ENCODE measurements at regions not wholly inside any gene's neighbourhood (a gene's known extent, or its start where the extent isn't known, plus 50 kb on each side); places are given as distances from the start of the nearest gene placed in this dataset.

- no peak overlapping the region for H3K4me3 Mint-ChIP-seq
- H3K4me1 Mint-ChIP-seq, result no peaks in the 10 kb centered on the region
These were observed 167.2 kb upstream of the WDR1 start for GRCh38 chr4:10283761-10284160.

GRCh38 chr4:10281996-10282395 lies 165.4 kb upstream of the WDR1 start:
- H3K4me1 Mint-ChIP-seq, result no peaks in the 10 kb centered on the region
- no peak for DNase-seq (ENCODE audit: low spot score in 2 of 2)
- H3K27ac Mint-ChIP-seq, result no peak overlapping the region
- no peaks in the 10 kb centered on the region for H3K9me3 Mint-ChIP-seq
- no peaks in the 10 kb centered on the region for H3K36me3 Mint-ChIP-seq
- H3K4me3 Mint-ChIP-seq, result no peak overlapping the region
- H3K27me3 Mint-ChIP-seq, result peaks cover 8% of the 10 kb centered on the region
- no peak for ATAC-seq (ENCODE audit: low read depth)

More at GRCh38 chr4:10283761-10284160, 167.2 kb upstream of the WDR1 start:
- H3K9me3 Mint-ChIP-seq, result no peaks in the 10 kb centered on the region
- H3K27ac Mint-ChIP-seq, result no peak overlapping the region
- no peak for ATAC-seq (ENCODE audit: low read depth)
- peaks cover 5% of the 10 kb centered on the region for H3K27me3 Mint-ChIP-seq
- H3K36me3 Mint-ChIP-seq, result no peaks in the 10 kb centered on the region
- DNase-seq (ENCODE audit: low spot score in 2 of 2), result no peak

- Mint-ChIP-seq H3K4me3 (no peak overlapping the region), H3K27me3 (peaks cover 9% of the 10 kb centered on the region), H3K36me3 (no peaks in the 10 kb centered on the region), H3K4me1 (no peaks in the 10 kb centered on the region), H3K9me3 (no peaks in the 10 kb centered on the region), H3K27ac (no peak overlapping the region)
- no peak for DNase-seq (ENCODE audit: low spot score in 2 of 2)
- no peak for ATAC-seq (ENCODE audit: low read depth)
These were observed 162.7 kb upstream of the WDR1 start for GRCh38 chr4:10279261-10279660.

- H3K36me3 Mint-ChIP-seq, result no peaks in the 10 kb centered on the region
- no peak for DNase-seq (ENCODE audit: low spot score in 2 of 2)
- H3K4me3 Mint-ChIP-seq, result no peak overlapping the region
- H3K27ac Mint-ChIP-seq, result no peak overlapping the region
- no peaks in the 10 kb centered on the region for H3K4me1 Mint-ChIP-seq
- H3K9me3 Mint-ChIP-seq, result no peaks in the 10 kb centered on the region
- ATAC-seq (ENCODE audit: low read depth), result no peak
- peaks cover 7% of the 10 kb centered on the region for H3K27me3 Mint-ChIP-seq
These were observed 161.5 kb upstream of the WDR1 start for GRCh38 chr4:10278071-10278470.

GRCh38 chr4:10276152-10276551 lies 159.6 kb upstream of the WDR1 start:
- no peak for ATAC-seq (ENCODE audit: low read depth)
- Mint-ChIP-seq H3K27ac (no peak overlapping the region), H3K36me3 (no peaks in the 10 kb centered on the region), H3K4me3 (no peak overlapping the region), H3K4me1 (no peaks in the 10 kb centered on the region), H3K9me3 (no peaks in the 10 kb centered on the region), H3K27me3 (peaks cover 8% of the 10 kb centered on the region)
- DNase-seq (ENCODE audit: low spot score in 2 of 2), result no peak

GRCh38 chr4:10275696-10276095 lies 159.1 kb upstream of the WDR1 start:
- Mint-ChIP-seq H3K4me3 (no peak overlapping the region), H3K4me1 (no peaks in the 10 kb centered on the region), H3K27me3 (peaks cover 8% of the 10 kb centered on the region), H3K27ac (no peak overlapping the region), H3K36me3 (no peaks in the 10 kb centered on the region), H3K9me3 (no peaks in the 10 kb centered on the region)
- ATAC-seq (ENCODE audit: low read depth), result no peak
- DNase-seq (ENCODE audit: low spot score in 2 of 2), result no peak

GRCh38 chr4:10273030-10273429 lies 156.4 kb upstream of the WDR1 start:
- Mint-ChIP-seq H3K36me3 (no peaks in the 10 kb centered on the region), H3K27me3 (peaks cover 7% of the 10 kb centered on the region), H3K9me3 (no peaks in the 10 kb centered on the region), H3K27ac (no peak overlapping the region), H3K4me1 (no peaks in the 10 kb centered on the region), H3K4me3 (no peak overlapping the region)
- DNase-seq (ENCODE audit: low spot score in 2 of 2), result no peak
- ATAC-seq (ENCODE audit: low read depth), result no peak

- Mint-ChIP-seq H3K4me1 (no peaks in the 10 kb centered on the region), H3K9me3 (no peaks in the 10 kb centered on the region), H3K36me3 (no peaks in the 10 kb centered on the region), H3K27ac (no peak overlapping the region), H3K4me3 (no peak overlapping the region), H3K27me3 (peaks cover 6% of the 10 kb centered on the region)
- ATAC-seq (ENCODE audit: low read depth), result no peak
- no peak for DNase-seq (ENCODE audit: low spot score in 2 of 2)
These were observed 155.9 kb upstream of the WDR1 start for GRCh38 chr4:10272511-10272910.

GRCh38 chr4:10267066-10267465 lies 150.5 kb upstream of the WDR1 start:
- no peak overlapping the region for H3K27ac Mint-ChIP-seq
- no peaks in the 10 kb centered on the region for H3K4me1 Mint-ChIP-seq
- no peaks in the 10 kb centered on the region for H3K36me3 Mint-ChIP-seq
- peaks cover 3% of the 10 kb centered on the region for H3K27me3 Mint-ChIP-seq
- no peak for DNase-seq (ENCODE audit: low spot score in 2 of 2)
- no peaks in the 10 kb centered on the region for H3K9me3 Mint-ChIP-seq
- H3K4me3 Mint-ChIP-seq, result no peak overlapping the region
- no peak for ATAC-seq (ENCODE audit: low read depth)

- H3K4me3 Mint-ChIP-seq, result no peak overlapping the region
- no peaks in the 10 kb centered on the region for H3K9me3 Mint-ChIP-seq
- DNase-seq (ENCODE audit: low spot score in 2 of 2) (no peak), ATAC-seq (ENCODE audit: low read depth) (no peak)
- H3K27ac Mint-ChIP-seq, result no peak overlapping the region
- H3K27me3 Mint-ChIP-seq, result peaks cover 8% of the 10 kb centered on the region
- no peaks in the 10 kb centered on the region for H3K36me3 Mint-ChIP-seq
- H3K4me1 Mint-ChIP-seq, result no peaks in the 10 kb centered on the region
These were observed 144.2 kb upstream of the WDR1 start for GRCh38 chr4:10260777-10261176.

- ATAC-seq (ENCODE audit: low read depth) (no peak), DNase-seq (ENCODE audit: low spot score in 2 of 2) (no peak)
- no peak overlapping the region for H3K27ac Mint-ChIP-seq
- no peaks in the 10 kb centered on the region for H3K9me3 Mint-ChIP-seq
- H3K36me3 Mint-ChIP-seq, result no peaks in the 10 kb centered on the region
- no peak overlapping the region for H3K4me3 Mint-ChIP-seq
- no peaks in the 10 kb centered on the region for H3K4me1 Mint-ChIP-seq
- H3K27me3 Mint-ChIP-seq, result peaks cover 6% of the 10 kb centered on the region
These were observed 143.4 kb upstream of the WDR1 start for GRCh38 chr4:10259976-10260375.

- Mint-ChIP-seq H3K4me1 (no peaks in the 10 kb centered on the region), H3K9me3 (no peaks in the 10 kb centered on the region), H3K36me3 (no peaks in the 10 kb centered on the region), H3K4me3 (no peak overlapping the region), H3K27me3 (peaks cover 16% of the 10 kb centered on the region), H3K27ac (no peak overlapping the region)
- no peak for DNase-seq (ENCODE audit: low spot score in 2 of 2)
- ATAC-seq (ENCODE audit: low read depth), result no peak
These were observed 139.6 kb upstream of the WDR1 start for GRCh38 chr4:10256203-10256602.

GRCh38 chr4:10253765-10254164 lies 137.2 kb upstream of the WDR1 start:
- Mint-ChIP-seq H3K4me3 (no peak overlapping the region), H3K27me3 (peaks cover 16% of the 10 kb centered on the region)

GRCh38 chr4:10245751-10246150 lies 129.2 kb upstream of the WDR1 start:
- no peaks in the 10 kb centered on the region for H3K9me3 Mint-ChIP-seq
- no peak overlapping the region for H3K4me3 Mint-ChIP-seq
- ATAC-seq (ENCODE audit: low read depth), result no peak
- peaks cover 3% of the 10 kb centered on the region for H3K4me1 Mint-ChIP-seq
- H3K36me3 Mint-ChIP-seq, result no peaks in the 10 kb centered on the region
- H3K27ac Mint-ChIP-seq, result no peak overlapping the region
- no peak for DNase-seq (ENCODE audit: low spot score in 2 of 2)
- H3K27me3 Mint-ChIP-seq, result peaks cover 7% of the 10 kb centered on the region

More at GRCh38 chr4:10253765-10254164, 137.2 kb upstream of the WDR1 start:
- no peak overlapping the region for H3K27ac Mint-ChIP-seq
- no peaks in the 10 kb centered on the region for H3K36me3 Mint-ChIP-seq
- no peaks in the 10 kb centered on the region for H3K9me3 Mint-ChIP-seq
- H3K4me1 Mint-ChIP-seq, result no peaks in the 10 kb centered on the region
- ATAC-seq (ENCODE audit: low read depth), result no peak
- DNase-seq (ENCODE audit: low spot score in 2 of 2), result no peak

- Mint-ChIP-seq H3K27me3 (peaks cover 2% of the 10 kb centered on the region), H3K27ac (no peak overlapping the region), H3K4me3 (no peak overlapping the region), H3K9me3 (no peaks in the 10 kb centered on the region), H3K36me3 (no peaks in the 10 kb centered on the region), H3K4me1 (peaks cover 3% of the 10 kb centered on the region)
- DNase-seq (ENCODE audit: low spot score in 2 of 2) (no peak), ATAC-seq (ENCODE audit: low read depth) (no peak)
These were observed 127.3 kb upstream of the WDR1 start for GRCh38 chr4:10243856-10244255.

Data from memory B cell (primary cell).